ENCODE measurements at regions not wholly inside any gene's neighbourhood (a gene's known extent, or its start where the extent isn't known, plus 50 kb on each side); places are given as distances from the start of the nearest gene placed in this dataset.

GRCh38 chr5:164722702-164723101 lies 1217.3 kb downstream of the MAT2B start:
- SMC1A ChIA-PET (ENCODE audit: uncharacterized antibody, unreplicated experiment), result no interaction called here
- in situ Hi-C loops (cut with MboI) (no loop called here), intact Hi-C loops (cut with micrococcal nuclease; ENCODE audit: unreplicated experiment) (no loop called here)
- no peak overlapping the region for H3K4me2 ChIP-seq (ENCODE audit: control insufficient read depth, insufficient read depth)
- H3K36me3 ChIP-seq (ENCODE audit: control insufficient read depth in 2 of 2, insufficient read depth in 2 of 2, low read length in 1 of 2), result no peaks in the 10 kb centered on the region
- no peak overlapping the region for H3K9ac ChIP-seq (ENCODE audit: control insufficient read depth, insufficient read depth, low read length)
- H3K4me3 ChIP-seq, result no peak overlapping the region
- no peak for FAIRE-seq
- no peaks in the 10 kb centered on the region for H3K27me3 ChIP-seq (replicated peaks in 1 of 2; ENCODE audit: control insufficient read depth in 2 of 2, insufficient read depth in 2 of 2, low read length in 1 of 2)
- H3K79me2 ChIP-seq (ENCODE audit: control insufficient read depth, insufficient read depth, low read length), result no peaks in the 10 kb centered on the region
- no peaks in the 10 kb centered on the region for H3K4me1 ChIP-seq (ENCODE audit: control insufficient read depth, insufficient read depth, low read length)
- CTCF ChIA-PET, result interaction anchor here (1.4 kb wide), 1 partner anchor 10 kb away, joined by 3 read pairs; no protein-coding TSS in a partner anchor
- H2AFZ ChIP-seq (ENCODE audit: control insufficient read depth, low read depth, low read length), result no peak overlapping the region
- WGBS (ENCODE audit: insufficient coverage, insufficient replicate concordance, low lambda C conversion rate, missing lambda C conversion rate), result 40% methylated on average over 1 of the region's 1 CpG
- POLR2A ChIA-PET, result interaction anchor here (0.7 kb wide), 1 partner anchor 9 kb away, joined by 6 read pairs; no protein-coding TSS in a partner anchor
- H4K20me1 ChIP-seq (ENCODE audit: control insufficient read depth, insufficient read depth), result no peaks in the 10 kb centered on the region
- no peak overlapping the region for H3K27ac ChIP-seq (ENCODE audit: control insufficient read depth, insufficient read depth)
- no TSS peak for BruUV-seq (replicated peaks)
- DNase-seq (ENCODE audit: low read depth, low spot score), result no peak
- peak; percentile 45 for ATAC-seq
- RAD21 ChIA-PET (ENCODE audit: unreplicated experiment), result interaction anchor here (0.8 to 1.1 kb wide), 2 partner anchors 10 to 19 kb away, joined by 3 to 4 read pairs; no protein-coding TSS in a partner anchor
- H3K9me3 ChIP-seq (replicated peaks; ENCODE audit: control insufficient read depth, insufficient read depth, low read length), result no peaks in the 10 kb centered on the region
- TF ChIP-seq ATF7 (IDR thresholded peaks at IDR 0.05; ENCODE audit: low read depth) (peak; percentile 34; the same call in 1 of the 2 replicates), ATF2 (IDR thresholded peaks at IDR 0.05; ENCODE audit: low read length) (0 out of 2 replicates have a peak, but pooled peaks have one; percentile 31), NFIC (IDR thresholded peaks at IDR 0.05; ENCODE audit: low read depth, low read length) (peak; percentile 62; the same call in 1 of the 2 replicates), JUNB (IDR thresholded peaks at IDR 0.05) (peak; percentile 59), CBX3 (IDR thresholded peaks at IDR 0.05; ENCODE audit: borderline replicate concordance, low read depth) (no peak)

GRCh38 chr5:164727012-164727411 lies 1221.6 kb downstream of the MAT2B start:
- RAD21 ChIA-PET (ENCODE audit: unreplicated experiment), result no interaction called here
- in situ Hi-C loops (cut with MboI), result no loop called here
- H3K4me1 ChIP-seq (ENCODE audit: control insufficient read depth, insufficient read depth, low read length), result no peaks in the 10 kb centered on the region
- H3K4me2 ChIP-seq (ENCODE audit: control insufficient read depth, insufficient read depth), result no peak overlapping the region
- no peak overlapping the region for H3K9ac ChIP-seq (ENCODE audit: control insufficient read depth, insufficient read depth, low read length)
- H3K36me3 ChIP-seq (ENCODE audit: control insufficient read depth in 2 of 2, insufficient read depth in 2 of 2, low read length in 1 of 2), result no peaks in the 10 kb centered on the region
- SMC1A ChIA-PET (ENCODE audit: uncharacterized antibody, unreplicated experiment), result no interaction called here
- 22% methylated on average over 2 of the region's 2 CpGs for WGBS (ENCODE audit: insufficient coverage, insufficient replicate concordance, low lambda C conversion rate, missing lambda C conversion rate)
- H3K9me3 ChIP-seq (replicated peaks; ENCODE audit: control insufficient read depth, insufficient read depth, low read length), result no peaks in the 10 kb centered on the region
- H2AFZ ChIP-seq (ENCODE audit: control insufficient read depth, low read depth, low read length), result no peak overlapping the region
- FAIRE-seq (no peak), DNase-seq (ENCODE audit: low read depth, low spot score) (no peak), ATAC-seq (no peak)
- no peaks in the 10 kb centered on the region for H3K79me2 ChIP-seq (ENCODE audit: control insufficient read depth, insufficient read depth, low read length)
- CTCF ChIA-PET, result no interaction called here
- no peak overlapping the region for H3K27ac ChIP-seq (ENCODE audit: control insufficient read depth, insufficient read depth)
- BruUV-seq (replicated peaks), result no TSS peak
- POLR2A ChIA-PET, result no interaction called here
- H4K20me1 ChIP-seq (ENCODE audit: control insufficient read depth, insufficient read depth), result no peaks in the 10 kb centered on the region
- intact Hi-C loops (cut with micrococcal nuclease; ENCODE audit: unreplicated experiment), result no loop called here
- no peaks in the 10 kb centered on the region for H3K27me3 ChIP-seq (replicated peaks in 1 of 2; ENCODE audit: control insufficient read depth in 2 of 2, insufficient read depth in 2 of 2, low read length in 1 of 2)
- no peak overlapping the region for H3K4me3 ChIP-seq
- TF ChIP-seq CBX3 (IDR thresholded peaks at IDR 0.05; ENCODE audit: borderline replicate concordance, low read depth) (no peak), USF1 (IDR thresholded peaks at IDR 0.05; ENCODE audit: borderline replicate concordance, extremely low read length, insufficient read depth, low read depth, low read length) (no peak), RELA (IDR thresholded peaks at IDR 0.05; ENCODE audit: borderline replicate concordance, partially characterized antibody) (no peak), ZNF384 (IDR thresholded peaks at IDR 0.05; ENCODE audit: borderline replicate concordance, low read depth, low read length) (no peak), CHD1 (IDR thresholded peaks at IDR 0.05; ENCODE audit: low read depth, low read length) (no peak), RCOR1 (conservative IDR thresholded peaks at IDR 0.05; ENCODE audit: low read depth, low read length) (no peak), RB1 (IDR thresholded peaks at IDR 0.05; ENCODE audit: borderline replicate concordance) (no peak), SKIL (IDR thresholded peaks at IDR 0.05; ENCODE audit: low read depth, poor library complexity, severe bottlenecking) (no peak), CREM (IDR thresholded peaks at IDR 0.05; ENCODE audit: low read depth) (no peak)

Measured in GM12878 (cell line).